ENCODE measurements at regions not wholly inside any gene's neighbourhood (a gene's known extent, or its start where the extent isn't known, plus 50 kb on each side); places are given as distances from the start of the nearest gene placed in this dataset.

- Mint-ChIP-seq H3K36me3 (ENCODE audit: low read depth) (no peaks in the 10 kb centered on the region), H3K27me3 (ENCODE audit: low read depth) (no peaks in the 10 kb centered on the region), H3K4me1 (peaks cover 19% of the 10 kb centered on the region), H3K4me3 (no peak overlapping the region), H3K27ac (ENCODE audit: unreplicated experiment) (no peak overlapping the region), H3K9me3 (no peaks in the 10 kb centered on the region)
- TF ChIP-seq, protein P1, sequence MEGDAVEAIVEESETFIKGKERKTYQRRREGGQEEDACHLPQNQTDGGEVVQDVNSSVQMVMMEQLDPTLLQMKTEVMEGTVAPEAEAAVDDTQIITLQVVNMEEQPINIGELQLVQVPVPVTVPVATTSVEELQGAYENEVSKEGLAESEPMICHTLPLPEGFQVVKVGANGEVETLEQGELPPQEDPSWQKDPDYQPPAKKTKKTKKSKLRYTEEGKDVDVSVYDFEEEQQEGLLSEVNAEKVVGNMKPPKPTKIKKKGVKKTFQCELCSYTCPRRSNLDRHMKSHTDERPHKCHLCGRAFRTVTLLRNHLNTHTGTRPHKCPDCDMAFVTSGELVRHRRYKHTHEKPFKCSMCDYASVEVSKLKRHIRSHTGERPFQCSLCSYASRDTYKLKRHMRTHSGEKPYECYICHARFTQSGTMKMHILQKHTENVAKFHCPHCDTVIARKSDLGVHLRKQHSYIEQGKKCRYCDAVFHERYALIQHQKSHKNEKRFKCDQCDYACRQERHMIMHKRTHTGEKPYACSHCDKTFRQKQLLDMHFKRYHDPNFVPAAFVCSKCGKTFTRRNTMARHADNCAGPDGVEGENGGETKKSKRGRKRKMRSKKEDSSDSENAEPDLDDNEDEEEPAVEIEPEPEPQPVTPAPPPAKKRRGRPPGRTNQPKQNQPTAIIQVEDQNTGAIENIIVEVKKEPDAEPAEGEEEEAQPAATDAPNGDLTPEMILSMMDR (conservative IDR thresholded peaks at IDR 0.05) = no peak
- no peak for DNase-seq (ENCODE audit: low read depth, low spot score)
These were observed 74.9 kb upstream of the UBE2E3 start for GRCh38 chr2:180905461-180905860.

- TF ChIP-seq, protein P1 (conservative IDR thresholded peaks at IDR 0.05) = no peak
- H3K9me3 Mint-ChIP-seq = no peaks in the 10 kb centered on the region
- no peaks in the 10 kb centered on the region for H3K36me3 Mint-ChIP-seq (ENCODE audit: low read depth)
- peaks cover 19% of the 10 kb centered on the region for H3K4me1 Mint-ChIP-seq
- H3K27me3 Mint-ChIP-seq (ENCODE audit: low read depth) = no peaks in the 10 kb centered on the region
- H3K4me3 Mint-ChIP-seq = no peak overlapping the region
- DNase-seq (ENCODE audit: low read depth, low spot score) = no peak
- H3K27ac Mint-ChIP-seq (ENCODE audit: unreplicated experiment) = no peak overlapping the region
These were observed 75.4 kb upstream of the UBE2E3 start for GRCh38 chr2:180905002-180905401.

DNA sequence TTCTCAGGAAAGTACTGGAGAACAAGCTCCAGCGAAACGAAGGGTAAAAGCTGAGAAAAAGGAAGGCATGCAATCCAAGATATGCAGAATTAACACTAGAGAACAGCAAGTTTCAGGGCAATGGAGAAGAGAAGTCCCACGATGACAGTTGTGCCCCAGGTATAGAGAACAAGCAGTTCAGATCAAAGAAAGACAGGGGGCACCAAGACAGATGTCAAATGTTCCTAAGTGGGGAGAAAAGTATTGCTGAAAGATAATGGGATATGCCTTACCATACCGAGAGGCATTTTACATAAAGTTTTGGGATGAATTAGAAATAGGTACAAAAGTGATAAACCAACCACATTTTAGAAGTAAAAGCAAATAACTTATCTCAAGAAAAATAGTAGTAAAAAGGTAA is 79.1 kb upstream of the UBE2E3 start:
- no peak for DNase-seq (ENCODE audit: low read depth, low spot score)
- Mint-ChIP-seq H3K4me1 (peaks cover 10% of the 10 kb centered on the region), H3K4me3 (no peak overlapping the region), H3K27me3 (ENCODE audit: low read depth) (no peaks in the 10 kb centered on the region), H3K9me3 (no peaks in the 10 kb centered on the region), H3K36me3 (ENCODE audit: low read depth) (no peaks in the 10 kb centered on the region), H3K27ac (ENCODE audit: unreplicated experiment) (no peak overlapping the region)
- TF ChIP-seq, protein P1 (conservative IDR thresholded peaks at IDR 0.05) = no peak

DNA sequence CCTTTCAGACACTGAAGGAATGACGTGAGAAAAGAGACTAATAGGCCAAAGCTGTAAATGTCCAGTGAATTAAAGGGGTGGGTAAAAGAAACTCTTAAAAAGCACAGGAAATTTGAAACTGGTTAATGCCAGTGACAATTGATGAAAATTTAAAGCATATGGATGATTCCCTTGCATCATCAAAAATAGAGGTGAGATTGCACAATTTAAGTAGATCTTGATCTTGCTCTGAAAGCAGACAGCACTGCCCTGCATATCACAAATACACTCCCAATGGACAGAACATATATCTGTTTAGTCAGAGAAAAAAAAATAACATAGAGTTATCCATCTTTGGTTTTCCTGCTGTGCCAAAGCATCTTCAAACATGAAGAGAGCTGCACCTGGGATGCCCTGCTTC is 86.7 kb upstream of the UBE2E3 start:
- H3K4me1 Mint-ChIP-seq = no peaks in the 10 kb centered on the region
- H3K27ac Mint-ChIP-seq (ENCODE audit: unreplicated experiment) = no peak overlapping the region
- H3K9me3 Mint-ChIP-seq = no peaks in the 10 kb centered on the region
- H3K4me3 Mint-ChIP-seq = no peak overlapping the region
- no peaks in the 10 kb centered on the region for H3K36me3 Mint-ChIP-seq (ENCODE audit: low read depth)
- no peak for DNase-seq (ENCODE audit: low read depth, low spot score)
- no peaks in the 10 kb centered on the region for H3K27me3 Mint-ChIP-seq (ENCODE audit: low read depth)
- TF ChIP-seq, protein P1 (conservative IDR thresholded peaks at IDR 0.05) = no peak

DNA sequence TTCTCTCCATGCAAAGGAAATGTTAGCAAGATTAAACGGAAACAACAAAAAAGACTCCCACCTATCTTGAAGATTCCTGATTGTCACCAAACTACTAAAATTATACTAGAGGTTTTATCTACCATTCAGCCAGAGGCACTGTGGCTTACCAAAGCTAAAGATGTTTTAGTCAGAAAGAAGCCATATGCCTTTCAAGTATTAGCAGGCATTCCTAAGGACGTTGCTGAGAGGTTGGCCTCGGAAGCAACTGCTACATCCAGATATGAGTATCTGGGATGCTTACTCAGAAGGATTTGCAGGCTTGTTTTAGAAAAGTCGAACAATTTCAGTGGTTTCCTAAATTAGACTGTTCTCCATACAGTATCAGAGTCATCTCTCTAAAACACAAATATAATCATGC is 88.3 kb upstream of the UBE2E3 start:
- TF ChIP-seq, protein P1 (conservative IDR thresholded peaks at IDR 0.05) = no peak
- H3K4me3 Mint-ChIP-seq = no peak overlapping the region
- no peak overlapping the region for H3K27ac Mint-ChIP-seq (ENCODE audit: unreplicated experiment)
- H3K9me3 Mint-ChIP-seq = no peaks in the 10 kb centered on the region
- no peaks in the 10 kb centered on the region for H3K36me3 Mint-ChIP-seq (ENCODE audit: low read depth)
- no peaks in the 10 kb centered on the region for H3K4me1 Mint-ChIP-seq
- no peaks in the 10 kb centered on the region for H3K27me3 Mint-ChIP-seq (ENCODE audit: low read depth)
- DNase-seq (ENCODE audit: low read depth, low spot score) = no peak

GRCh38 chr2:180891360-180891759 is 89.0 kb upstream of the UBE2E3 start:
- no peak overlapping the region for H3K4me3 Mint-ChIP-seq
- no peaks in the 10 kb centered on the region for H3K4me1 Mint-ChIP-seq
- no peak overlapping the region for H3K27ac Mint-ChIP-seq (ENCODE audit: unreplicated experiment)
- H3K36me3 Mint-ChIP-seq (ENCODE audit: low read depth) = no peaks in the 10 kb centered on the region
- TF ChIP-seq, protein P1 (conservative IDR thresholded peaks at IDR 0.05) = no peak
- H3K9me3 Mint-ChIP-seq = no peaks in the 10 kb centered on the region
- DNase-seq (ENCODE audit: low read depth, low spot score) = no peak
- H3K27me3 Mint-ChIP-seq (ENCODE audit: low read depth) = no peaks in the 10 kb centered on the region
